ENCODE measurements at regions not wholly inside any gene's neighbourhood (a gene's known extent, or its start where the extent isn't known, plus 50 kb on each side); places are given as distances from the start of the nearest gene placed in this dataset.

- TF ChIP-seq CTCF (IDR thresholded peaks at IDR 0.05; ENCODE audit: low read depth, low read length): no peak
- no peak for TF ChIP-seq EZH2phosphoT487 (IDR thresholded peaks at IDR 0.05; ENCODE audit: low read depth)
Measured at GRCh38 chr2:59744436-59744835, 809.0 kb downstream of the BCL11A start.

Data from OCI-LY3 (cell line).